ENCODE measurements at regions not wholly inside any gene's neighbourhood (a gene's known extent, or its start where the extent isn't known, plus 50 kb on each side); places are given as distances from the start of the nearest gene placed in this dataset.

- intact Hi-C loops (cut with micrococcal nuclease; ENCODE audit: unreplicated experiment) = no loop called here
- Mint-ChIP-seq H3K9me3 (ENCODE audit: unreplicated experiment) (no peaks in the 10 kb centered on the region), H3K4me3 (ENCODE audit: unreplicated experiment) (no peak overlapping the region), H3K4me1 (ENCODE audit: low read depth, unreplicated experiment) (no peaks in the 10 kb centered on the region), H3K27ac (ENCODE audit: unreplicated experiment) (no peak overlapping the region), H3K36me3 (ENCODE audit: insufficient read depth, unreplicated experiment) (no peaks in the 10 kb centered on the region), H3K27me3 (ENCODE audit: insufficient read depth, unreplicated experiment) (peaks cover 2% of the 10 kb centered on the region)
- no peak for TF ChIP-seq CTCF (IDR thresholded peaks at IDR 0.05; ENCODE audit: insufficient read depth in 1 of 2, low read depth in 1 of 2, low read length in 1 of 2, severe bottlenecking in 1 of 2, unreplicated experiment in 1 of 2)
- H3K4me3 ChIP-seq (ENCODE audit: low read depth, low read length) = no peak overlapping the region
- no peak for DNase-seq
- H3K4me1 ChIP-seq = no peaks in the 10 kb centered on the region
- H3K27me3 ChIP-seq (replicated peaks; ENCODE audit: control insufficient read depth, insufficient read depth, low read length) = no peaks in the 10 kb centered on the region
- no peaks in the 10 kb centered on the region for H3K36me3 ChIP-seq (ENCODE audit: control insufficient read depth, insufficient read depth, low read length)
- POLR2A ChIA-PET = no interaction called here
- no peaks in the 10 kb centered on the region for H3K9me3 ChIP-seq
- no TSS peak for BruUV-seq (replicated peaks)
- CTCF ChIA-PET = no interaction called here
Measured at GRCh38 chr9:27990524-27990923, 417.2 kb upstream of the C9orf72 start.

GRCh38 chr9:27991221-27991620, 417.9 kb upstream of the C9orf72 start:
- Mint-ChIP-seq H3K27ac (ENCODE audit: unreplicated experiment) (no peak overlapping the region), H3K4me3 (ENCODE audit: unreplicated experiment) (no peak overlapping the region), H3K27me3 (ENCODE audit: insufficient read depth, unreplicated experiment) (peaks cover 2% of the 10 kb centered on the region), H3K9me3 (ENCODE audit: unreplicated experiment) (no peaks in the 10 kb centered on the region), H3K36me3 (ENCODE audit: insufficient read depth, unreplicated experiment) (no peaks in the 10 kb centered on the region), H3K4me1 (ENCODE audit: low read depth, unreplicated experiment) (no peaks in the 10 kb centered on the region)
- Histone ChIP-seq H3K4me1 (no peaks in the 10 kb centered on the region), H3K36me3 (ENCODE audit: control insufficient read depth, insufficient read depth, low read length) (no peaks in the 10 kb centered on the region), H3K9me3 (no peaks in the 10 kb centered on the region), H3K4me3 (ENCODE audit: low read depth, low read length) (no peak overlapping the region), H3K27me3 (replicated peaks; ENCODE audit: control insufficient read depth, insufficient read depth, low read length) (no peaks in the 10 kb centered on the region)
- intact Hi-C loops (cut with micrococcal nuclease; ENCODE audit: unreplicated experiment) = no loop called here
- ChIA-PET POLR2A (no interaction called here), CTCF (no interaction called here)
- no TSS peak for BruUV-seq (replicated peaks)
- no peak for TF ChIP-seq CTCF (IDR thresholded peaks at IDR 0.05; ENCODE audit: insufficient read depth in 1 of 2, low read depth in 1 of 2, low read length in 1 of 2, severe bottlenecking in 1 of 2, unreplicated experiment in 1 of 2)
- no peak for DNase-seq

GRCh38 chr9:28001096-28001495, 427.8 kb upstream of the C9orf72 start:
- H3K4me3 ChIP-seq (ENCODE audit: low read depth, low read length) = no peak overlapping the region
- H3K27me3 Mint-ChIP-seq (ENCODE audit: insufficient read depth, unreplicated experiment) = no peaks in the 10 kb centered on the region
- no peaks in the 10 kb centered on the region for H3K36me3 ChIP-seq (ENCODE audit: control insufficient read depth, insufficient read depth, low read length)
- ChIA-PET POLR2A (no interaction called here), CTCF (no interaction called here)
- no peaks in the 10 kb centered on the region for H3K4me1 ChIP-seq
- no peaks in the 10 kb centered on the region for H3K9me3 ChIP-seq
- no peaks in the 10 kb centered on the region for H3K4me1 Mint-ChIP-seq (ENCODE audit: low read depth, unreplicated experiment)
- no peaks in the 10 kb centered on the region for H3K36me3 Mint-ChIP-seq (ENCODE audit: insufficient read depth, unreplicated experiment)
- no TSS peak for BruUV-seq (replicated peaks)
- no peak overlapping the region for H3K4me3 Mint-ChIP-seq (ENCODE audit: unreplicated experiment)
- no peaks in the 10 kb centered on the region for H3K27me3 ChIP-seq (replicated peaks; ENCODE audit: control insufficient read depth, insufficient read depth, low read length)
- no peak for DNase-seq
- intact Hi-C loops (cut with micrococcal nuclease; ENCODE audit: unreplicated experiment) = no loop called here
- H3K9me3 Mint-ChIP-seq (ENCODE audit: unreplicated experiment) = no peaks in the 10 kb centered on the region
- H3K27ac Mint-ChIP-seq (ENCODE audit: unreplicated experiment) = no peak overlapping the region
- TF ChIP-seq CTCF (IDR thresholded peaks at IDR 0.05; ENCODE audit: insufficient read depth in 1 of 2, low read depth in 1 of 2, low read length in 1 of 2, severe bottlenecking in 1 of 2, unreplicated experiment in 1 of 2) = no peak
